ENCODE measurements at regions not wholly inside any gene's neighbourhood (a gene's known extent, or its start where the extent isn't known, plus 50 kb on each side); places are given as distances from the start of the nearest gene placed in this dataset.

- DNase-seq (no peak), ATAC-seq (ENCODE audit: low FRiP score in 2 of 2) (no peak)
- H3K36me3 ChIP-seq, result no peaks in the 10 kb centered on the region
- no peak overlapping the region for H3K4me3 ChIP-seq
- WGBS, 2 donors, result 29 to 48% methylated on average over 4 of the region's 4 CpGs
- H3K27ac ChIP-seq, result no peak overlapping the region
- H3K4me1 ChIP-seq, result no peaks in the 10 kb centered on the region
- no peaks in the 10 kb centered on the region for H3K27me3 ChIP-seq
- H3K9me3 ChIP-seq, result no peaks in the 10 kb centered on the region
- TF ChIP-seq EP300 (IDR thresholded peaks at IDR 0.05) (no peak), POLR2AphosphoS5 (IDR thresholded peaks at IDR 0.05) (no peak), POLR2A (IDR thresholded peaks at IDR 0.05) (no peak)
- TF ChIP-seq, protein P1, sequence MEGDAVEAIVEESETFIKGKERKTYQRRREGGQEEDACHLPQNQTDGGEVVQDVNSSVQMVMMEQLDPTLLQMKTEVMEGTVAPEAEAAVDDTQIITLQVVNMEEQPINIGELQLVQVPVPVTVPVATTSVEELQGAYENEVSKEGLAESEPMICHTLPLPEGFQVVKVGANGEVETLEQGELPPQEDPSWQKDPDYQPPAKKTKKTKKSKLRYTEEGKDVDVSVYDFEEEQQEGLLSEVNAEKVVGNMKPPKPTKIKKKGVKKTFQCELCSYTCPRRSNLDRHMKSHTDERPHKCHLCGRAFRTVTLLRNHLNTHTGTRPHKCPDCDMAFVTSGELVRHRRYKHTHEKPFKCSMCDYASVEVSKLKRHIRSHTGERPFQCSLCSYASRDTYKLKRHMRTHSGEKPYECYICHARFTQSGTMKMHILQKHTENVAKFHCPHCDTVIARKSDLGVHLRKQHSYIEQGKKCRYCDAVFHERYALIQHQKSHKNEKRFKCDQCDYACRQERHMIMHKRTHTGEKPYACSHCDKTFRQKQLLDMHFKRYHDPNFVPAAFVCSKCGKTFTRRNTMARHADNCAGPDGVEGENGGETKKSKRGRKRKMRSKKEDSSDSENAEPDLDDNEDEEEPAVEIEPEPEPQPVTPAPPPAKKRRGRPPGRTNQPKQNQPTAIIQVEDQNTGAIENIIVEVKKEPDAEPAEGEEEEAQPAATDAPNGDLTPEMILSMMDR (IDR thresholded peaks at IDR 0.05), result no peak
These were observed 172.6 kb downstream of the SATB1 start for GRCh38 chr3:18252578-18252977.

- H3K36me3 ChIP-seq, result no peaks in the 10 kb centered on the region
- TF ChIP-seq, protein P1 (IDR thresholded peaks at IDR 0.05), result no peak
- TF ChIP-seq EP300 (IDR thresholded peaks at IDR 0.05), result no peak
- no peak for TF ChIP-seq POLR2AphosphoS5 (IDR thresholded peaks at IDR 0.05)
- TF ChIP-seq POLR2A (IDR thresholded peaks at IDR 0.05), result no peak
- no peak overlapping the region for H3K27ac ChIP-seq
- DNase-seq, result no peak
- no peaks in the 10 kb centered on the region for H3K4me1 ChIP-seq
- WGBS, 2 donors, result 36 to 55% methylated on average over 2 of the region's 2 CpGs
- H3K27me3 ChIP-seq, result no peaks in the 10 kb centered on the region
- H3K4me3 ChIP-seq, result no peak overlapping the region
- H3K9me3 ChIP-seq, result no peaks in the 10 kb centered on the region
- ATAC-seq (ENCODE audit: low FRiP score in 2 of 2), result no peak
These were observed 174.1 kb downstream of the SATB1 start for GRCh38 chr3:18250991-18251390.

DNA sequence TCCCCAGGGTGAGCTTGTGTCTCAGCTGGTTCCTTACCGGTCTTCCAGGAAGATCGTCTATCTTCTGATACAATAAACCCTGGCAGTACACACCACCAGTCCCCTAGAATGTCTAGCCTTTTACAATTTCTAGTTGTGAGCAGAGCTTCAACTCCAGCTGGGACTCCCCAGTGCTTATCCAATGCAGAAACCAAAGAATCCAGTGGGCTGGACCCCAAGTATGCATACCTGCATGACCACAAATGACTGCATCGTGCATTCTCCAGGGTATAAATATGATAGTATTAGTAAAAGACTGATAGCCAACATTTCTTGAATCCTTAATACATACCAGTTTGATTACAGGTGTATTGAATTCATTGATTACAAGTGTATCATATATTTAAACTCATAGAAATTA is 176.0 kb downstream of the SATB1 start:
- Histone ChIP-seq H3K27ac (no peak overlapping the region), H3K4me3 (no peak overlapping the region), H3K9me3 (no peaks in the 10 kb centered on the region), H3K27me3 (no peaks in the 10 kb centered on the region), H3K36me3 (no peaks in the 10 kb centered on the region), H3K4me1 (no peaks in the 10 kb centered on the region)
- TF ChIP-seq, protein P1 (IDR thresholded peaks at IDR 0.05), result no peak
- TF ChIP-seq EP300 (IDR thresholded peaks at IDR 0.05), result no peak
- no peak for TF ChIP-seq POLR2A (IDR thresholded peaks at IDR 0.05)
- no peak for TF ChIP-seq POLR2AphosphoS5 (IDR thresholded peaks at IDR 0.05)
- DNase-seq, result no peak
- 86 to 92% methylated on average over 3 of the region's 3 CpGs for WGBS, 2 donors
- no peak for ATAC-seq (ENCODE audit: low FRiP score in 2 of 2)

- no peaks in the 10 kb centered on the region for H3K4me1 ChIP-seq
- ATAC-seq (ENCODE audit: low FRiP score in 2 of 2), result no peak
- H3K27ac ChIP-seq, result no peak overlapping the region
- WGBS, 2 donors, result 61 to 77% methylated on average over 2 of the region's 2 CpGs
- TF ChIP-seq EP300 (IDR thresholded peaks at IDR 0.05) (no peak), POLR2A (IDR thresholded peaks at IDR 0.05) (no peak), POLR2AphosphoS5 (IDR thresholded peaks at IDR 0.05) (no peak)
- TF ChIP-seq, protein P1 (IDR thresholded peaks at IDR 0.05), result no peak
- H3K9me3 ChIP-seq, result no peaks in the 10 kb centered on the region
- H3K27me3 ChIP-seq, result no peaks in the 10 kb centered on the region
- no peaks in the 10 kb centered on the region for H3K36me3 ChIP-seq
- no peak for DNase-seq
- no peak overlapping the region for H3K4me3 ChIP-seq
These were observed 177.3 kb downstream of the SATB1 start for GRCh38 chr3:18247776-18248310.

GRCh38 chr3:18247139-18247695 is 177.9 kb downstream of the SATB1 start:
- H3K4me3 ChIP-seq, result no peak overlapping the region
- no peaks in the 10 kb centered on the region for H3K27me3 ChIP-seq
- ATAC-seq (ENCODE audit: low FRiP score in 2 of 2), result no peak
- H3K36me3 ChIP-seq, result no peaks in the 10 kb centered on the region
- H3K9me3 ChIP-seq, result no peaks in the 10 kb centered on the region
- TF ChIP-seq POLR2A (IDR thresholded peaks at IDR 0.05) (no peak), EP300 (IDR thresholded peaks at IDR 0.05) (no peak), POLR2AphosphoS5 (IDR thresholded peaks at IDR 0.05) (no peak)
- TF ChIP-seq, protein P1 (IDR thresholded peaks at IDR 0.05), result no peak
- H3K4me1 ChIP-seq, result no peaks in the 10 kb centered on the region
- no peak overlapping the region for H3K27ac ChIP-seq
- DNase-seq, result no peak
